ENCODE measurements at regions not wholly inside any gene's neighbourhood (a gene's known extent, or its start where the extent isn't known, plus 50 kb on each side); places are given as distances from the start of the nearest gene placed in this dataset.

DNA sequence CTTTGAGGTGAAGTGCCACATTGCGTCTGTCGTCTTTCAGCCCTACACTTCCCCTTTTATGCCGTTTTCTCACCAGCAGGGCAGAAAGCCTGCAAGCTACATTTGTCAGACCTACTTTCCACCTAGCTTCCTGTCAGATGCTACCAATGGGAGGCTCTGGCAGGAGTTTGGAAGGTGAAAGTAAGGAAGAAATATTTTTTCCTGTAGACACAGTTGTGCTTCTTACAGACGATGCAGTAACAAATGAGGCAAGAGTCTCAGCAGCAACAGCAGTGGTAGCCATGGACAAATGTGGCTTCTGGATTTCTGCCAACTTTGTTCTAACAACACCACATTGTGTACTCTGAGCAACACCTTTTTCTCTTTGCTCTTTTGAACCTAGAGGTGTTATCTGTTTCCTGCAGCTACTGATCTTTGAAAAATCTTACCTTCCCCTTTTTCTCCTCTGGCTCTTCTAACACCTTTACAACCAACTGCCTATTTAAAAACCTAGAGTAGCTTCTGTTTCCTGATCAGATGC is 70.6 kb upstream of the STT3B start:
- TF ChIP-seq ZNF274 (IDR thresholded peaks at IDR 0.05; ENCODE audit: low read depth, low read length), result no peak
- no peak overlapping the region for H3K4me3 ChIP-seq (ENCODE audit: low read length)

DNA sequence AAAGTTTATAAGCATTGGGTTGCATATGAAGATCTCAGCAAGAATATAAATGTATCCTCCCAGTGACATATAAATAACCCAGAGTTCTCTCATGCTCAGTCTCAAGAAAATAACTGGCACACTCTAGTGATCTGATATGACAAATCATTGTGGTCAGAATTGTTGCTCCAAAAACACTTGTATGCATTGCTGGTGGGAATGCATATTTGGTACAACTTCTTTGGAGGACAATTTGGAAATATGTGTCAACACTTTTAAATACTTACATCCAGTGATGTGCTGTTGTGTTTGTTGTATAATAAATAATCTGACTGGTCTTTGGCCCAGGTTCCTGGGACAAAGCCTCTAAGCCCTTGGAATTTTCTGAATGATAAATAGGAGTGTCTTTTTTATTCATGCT is 66.7 kb upstream of the STT3B start:
- H3K4me3 ChIP-seq (ENCODE audit: low read length), result no peak overlapping the region
- no peak for TF ChIP-seq ZNF274 (IDR thresholded peaks at IDR 0.05; ENCODE audit: low read depth, low read length)

DNA sequence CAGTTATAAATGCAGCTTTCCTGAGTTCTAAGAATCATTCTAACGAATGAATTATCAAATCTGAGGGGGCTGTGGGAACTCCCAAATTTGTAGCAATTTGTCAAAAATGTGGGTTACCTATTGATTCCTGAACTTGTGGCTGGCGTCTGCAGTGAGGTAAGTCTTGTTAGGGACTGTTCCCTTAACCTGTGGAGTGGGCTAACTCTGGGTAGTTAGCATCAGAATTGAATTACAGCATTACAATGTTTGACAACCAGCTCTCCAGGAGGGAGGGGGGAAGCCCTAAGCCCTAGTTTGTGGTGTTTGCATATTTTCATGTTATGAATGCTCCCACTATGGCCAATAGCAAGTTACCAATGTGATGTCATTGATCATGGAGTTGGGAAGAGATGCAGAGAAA is 65.9 kb upstream of the STT3B start:
- no peak for TF ChIP-seq ZNF274 (IDR thresholded peaks at IDR 0.05; ENCODE audit: low read depth, low read length)
- H3K4me3 ChIP-seq (ENCODE audit: low read length), result no peak overlapping the region

DNA sequence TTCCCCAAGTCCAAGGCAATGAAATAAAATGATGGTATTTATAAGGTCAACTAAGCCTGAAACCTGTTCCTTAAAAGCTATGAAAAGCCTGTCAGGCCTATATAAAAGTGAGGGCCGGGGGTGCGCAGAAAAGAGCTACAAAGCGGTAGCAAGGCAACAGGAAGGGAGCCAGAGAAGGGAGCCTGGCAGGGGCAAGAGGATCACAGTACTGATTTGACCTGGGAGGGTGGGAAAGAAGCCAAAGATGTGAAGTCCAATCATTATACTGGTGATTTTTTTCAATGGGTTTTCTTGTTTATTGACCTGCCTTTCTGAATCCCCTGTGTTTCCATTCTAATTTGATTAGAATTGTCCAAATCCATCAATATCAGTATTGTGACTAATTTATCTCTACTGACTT is 64.3 kb upstream of the STT3B start:
- no peak overlapping the region for H3K4me3 ChIP-seq (ENCODE audit: low read length)
- no peak for TF ChIP-seq ZNF274 (IDR thresholded peaks at IDR 0.05; ENCODE audit: low read depth, low read length)

DNA sequence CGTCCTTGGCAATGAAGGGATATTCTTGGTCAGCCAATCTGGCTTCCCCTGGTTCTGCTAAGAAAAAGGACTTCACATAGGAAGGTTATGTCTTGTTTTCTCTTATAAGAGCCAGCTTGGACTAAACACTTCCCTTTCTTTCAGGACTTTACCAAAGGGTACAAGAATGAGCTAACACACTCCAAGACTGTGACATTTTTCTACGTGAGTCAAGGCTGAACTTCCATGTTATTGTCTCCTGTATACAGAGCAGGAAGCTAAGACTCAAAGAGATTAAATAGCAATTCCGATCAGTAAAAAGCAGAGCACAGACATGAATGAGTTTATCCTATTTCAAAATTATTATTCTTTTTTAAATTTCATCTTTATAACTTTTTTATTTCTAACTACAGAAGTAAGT is 63.3 kb upstream of the STT3B start:
- TF ChIP-seq ZNF274 (IDR thresholded peaks at IDR 0.05; ENCODE audit: low read depth, low read length), result no peak
- no peak overlapping the region for H3K4me3 ChIP-seq (ENCODE audit: low read length)

DNA sequence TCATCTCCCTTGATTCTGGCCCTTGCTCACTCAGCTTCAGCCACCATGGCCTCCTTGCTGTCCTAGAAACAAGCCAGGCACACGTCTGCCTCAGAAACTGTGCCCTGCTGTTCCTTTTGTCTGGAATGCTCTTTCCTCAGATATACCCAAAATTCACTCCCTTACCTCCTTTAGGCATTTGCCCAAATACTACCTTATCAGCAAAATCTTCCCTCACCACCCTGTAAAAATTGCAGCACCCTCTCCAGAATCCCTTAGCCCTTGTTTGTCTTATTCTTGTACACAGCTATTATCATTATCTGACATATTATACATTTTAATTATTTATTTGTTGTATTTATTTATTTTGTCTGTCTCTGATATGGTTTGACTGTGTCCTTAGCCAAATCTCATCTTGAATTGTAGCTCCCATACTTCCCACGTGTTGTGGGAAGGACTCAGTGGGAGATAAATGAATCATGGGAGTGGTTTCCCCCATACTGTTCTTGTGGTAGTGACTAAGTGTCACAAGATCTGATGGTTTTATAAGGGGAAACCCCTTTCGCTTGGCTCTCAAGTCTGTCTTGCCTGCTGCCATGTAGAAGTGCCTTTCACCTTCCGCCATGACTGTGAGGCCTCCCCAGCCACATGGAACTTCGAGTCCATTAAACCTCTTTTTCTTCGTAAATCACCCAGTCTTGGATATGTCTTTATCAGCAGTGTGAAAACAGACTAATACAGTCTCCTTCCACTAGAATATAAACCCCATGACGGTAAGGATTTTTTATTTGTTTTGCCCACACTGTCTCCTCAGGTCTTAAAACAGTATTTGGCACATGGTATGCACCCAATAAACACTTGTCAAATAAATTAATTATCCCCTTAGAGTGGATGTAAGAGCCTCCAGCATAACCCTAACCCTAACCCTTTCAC is 60.0 kb upstream of the STT3B start:
- no peak for TF ChIP-seq ZNF274 (IDR thresholded peaks at IDR 0.05; ENCODE audit: low read depth, low read length)
- no peak overlapping the region for H3K4me3 ChIP-seq (ENCODE audit: low read length)

DNA sequence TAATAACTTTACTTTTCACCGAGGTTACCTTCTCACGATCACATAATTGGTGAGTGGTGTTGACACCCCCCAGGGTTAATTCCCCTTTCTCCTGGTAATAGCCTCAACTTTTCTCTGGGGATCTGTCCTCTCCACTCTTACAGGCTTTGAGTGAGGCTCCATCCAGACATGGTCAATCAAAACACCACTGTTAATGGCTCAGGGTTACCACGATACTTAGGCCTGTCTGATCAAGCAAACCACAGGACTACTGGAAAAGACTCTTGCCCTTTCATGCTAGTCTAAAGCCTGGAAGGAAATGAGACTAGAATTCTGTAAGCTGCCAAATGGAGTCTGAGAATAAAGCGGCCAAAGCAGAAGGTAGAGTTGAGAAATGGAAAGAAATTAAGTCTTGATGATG is 56.5 kb upstream of the STT3B start:
- TF ChIP-seq ZNF274 (IDR thresholded peaks at IDR 0.05; ENCODE audit: low read depth, low read length), result no peak
- H3K4me3 ChIP-seq (ENCODE audit: low read length), result no peak overlapping the region

DNA sequence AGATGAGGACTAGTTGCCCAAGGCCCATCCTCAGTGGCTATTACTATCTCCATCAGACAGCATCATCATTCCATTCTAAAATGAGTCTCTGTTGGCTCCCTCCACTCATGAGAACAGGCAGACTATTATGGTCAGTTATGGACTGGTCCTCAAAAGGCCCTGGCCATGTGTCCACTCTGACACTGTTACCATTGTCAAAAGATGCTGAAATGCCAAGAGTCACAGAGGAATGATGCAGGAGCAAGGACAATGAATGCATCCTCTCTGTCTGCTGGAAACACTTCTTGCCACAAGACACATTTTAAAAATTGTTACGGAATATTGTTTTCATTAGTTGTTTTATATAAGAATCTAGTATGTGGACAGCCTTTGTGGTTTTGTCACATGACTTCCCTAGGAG is 53.3 kb upstream of the STT3B start:
- TF ChIP-seq ZNF274 (IDR thresholded peaks at IDR 0.05; ENCODE audit: low read depth, low read length), result no peak
- no peak overlapping the region for H3K4me3 ChIP-seq (ENCODE audit: low read length)

DNA sequence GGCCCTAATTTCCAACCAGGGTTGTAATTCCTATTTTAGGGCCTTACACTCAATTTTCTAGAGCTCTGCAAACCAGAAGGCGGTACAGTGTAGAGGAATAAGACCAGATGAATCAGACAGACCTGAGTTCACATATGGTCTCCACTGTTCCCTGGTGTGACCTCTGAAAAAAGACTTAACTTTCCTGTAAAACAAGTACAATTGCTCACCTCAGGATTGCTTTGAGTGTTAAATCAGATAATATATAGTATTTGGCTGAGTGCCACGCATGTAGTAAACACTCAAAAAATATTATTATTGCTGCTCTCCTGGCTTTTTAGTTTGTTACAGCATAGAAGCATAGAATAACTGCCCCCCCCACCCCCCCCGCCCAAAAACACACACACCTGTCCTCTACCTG is 51.0 kb upstream of the STT3B start:
- no peak overlapping the region for H3K4me3 ChIP-seq (ENCODE audit: low read length)
- TF ChIP-seq ZNF274 (IDR thresholded peaks at IDR 0.05; ENCODE audit: low read depth, low read length), result no peak

DNA sequence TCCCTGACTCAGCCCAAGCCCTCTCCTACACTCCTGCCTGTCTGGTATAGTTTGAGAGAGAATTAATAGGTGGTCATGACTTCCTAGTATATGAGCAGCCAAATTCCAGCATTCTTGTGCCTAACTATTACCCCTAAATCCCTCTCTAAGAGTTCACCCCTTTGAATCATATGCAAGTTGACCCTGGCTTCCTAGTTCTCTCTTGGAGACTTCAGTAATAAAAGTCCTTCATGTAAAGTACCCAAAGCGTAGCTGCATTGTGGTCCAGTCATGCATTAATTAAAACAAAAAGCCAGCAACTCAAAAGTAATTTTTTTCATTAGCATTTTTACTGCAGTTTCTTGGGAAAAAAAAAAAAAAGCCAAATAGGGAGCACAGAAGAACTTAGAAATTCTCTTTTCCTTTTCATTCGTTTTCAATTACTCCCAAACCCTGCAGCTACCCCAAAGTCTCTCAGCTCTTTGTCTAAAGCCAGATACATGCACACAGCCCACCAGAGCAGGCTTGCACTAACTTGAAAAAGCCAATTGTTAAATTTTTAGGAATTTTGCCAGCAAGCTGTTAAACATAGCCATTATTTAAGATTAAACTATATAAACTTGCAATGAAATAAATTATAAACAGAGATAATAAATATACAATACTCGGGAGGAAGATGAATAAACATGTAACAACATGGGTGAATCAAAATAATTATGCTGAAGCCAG is 50.1 kb upstream of the STT3B start:
- TF ChIP-seq ZNF274 (IDR thresholded peaks at IDR 0.05; ENCODE audit: low read depth, low read length), result no peak
- no peak overlapping the region for H3K4me3 ChIP-seq (ENCODE audit: low read length)
